GM21825 (cell line): ENCODE measurements at regions not wholly inside any gene's neighbourhood (a gene's known extent, or its start where the extent isn't known, plus 50 kb on each side); places are given as distances from the start of the nearest gene placed in this dataset.

Source experiments
- ATAC-seq: cut with Tn5 transposase; IDR thresholded peaks from one replicate; pipeline ENCODE4 v1.9.1; 2021; ENCODE audit warnings: mild to moderate bottlenecking, moderate library complexity; ENCODE audit not compliant: unreplicated experiment

GRCh38 chr12:92337128-92337527 is 191.5 kb upstream of the BTG1 start:
- no peak for ATAC-seq

GRCh38 chr12:92336641-92337040 is 191.0 kb upstream of the BTG1 start:
- no peak for ATAC-seq

- ATAC-seq = no peak
Observed at GRCh38 chr12:92335831-92336230, 190.2 kb upstream of the BTG1 start.

GRCh38 chr12:92334552-92334951 is 188.9 kb upstream of the BTG1 start:
- no peak for ATAC-seq

GRCh38 chr12:92332552-92332951 is 186.9 kb upstream of the BTG1 start:
- ATAC-seq = no peak

- no peak for ATAC-seq
Observed at GRCh38 chr12:92331383-92331782, 185.7 kb upstream of the BTG1 start.

GRCh38 chr12:92330654-92331053 is 185.0 kb upstream of the BTG1 start:
- no peak for ATAC-seq

GRCh38 chr12:92326877-92327276 is 181.2 kb upstream of the BTG1 start:
- no peak for ATAC-seq

GRCh38 chr12:92324849-92325500 is 179.3 kb upstream of the BTG1 start:
- no peak for ATAC-seq

GRCh38 chr12:92312463-92312964 is 166.9 kb upstream of the BTG1 start:
- no peak for ATAC-seq

GRCh38 chr12:92304371-92305055 is 158.9 kb upstream of the BTG1 start:
- no peak for ATAC-seq

- no peak for ATAC-seq
Observed at GRCh38 chr12:92302041-92302829, 156.6 kb upstream of the BTG1 start.

- no peak for ATAC-seq
Observed at GRCh38 chr12:92301356-92301755, 155.7 kb upstream of the BTG1 start.

- no peak for ATAC-seq
Observed at GRCh38 chr12:92300777-92301176, 155.1 kb upstream of the BTG1 start.

- no peak for ATAC-seq
Observed at GRCh38 chr12:92299744-92300143, 154.1 kb upstream of the BTG1 start.

GRCh38 chr12:92299344-92299743 is 153.7 kb upstream of the BTG1 start:
- ATAC-seq = no peak

- ATAC-seq = peak; percentile 56
Observed at GRCh38 chr12:92297932-92298696, 152.5 kb upstream of the BTG1 start.

- no peak for ATAC-seq
Observed at GRCh38 chr12:92297405-92297804, 151.8 kb upstream of the BTG1 start.

- no peak for ATAC-seq
Observed at GRCh38 chr12:92295523-92295922, 149.9 kb upstream of the BTG1 start.

GRCh38 chr12:92294676-92295440 is 149.2 kb upstream of the BTG1 start:
- no peak for ATAC-seq
